ENCODE measurements at regions not wholly inside any gene's neighbourhood (a gene's known extent, or its start where the extent isn't known, plus 50 kb on each side); places are given as distances from the start of the nearest gene placed in this dataset.

GRCh38 chr18:67954594-67954993 lies 438.1 kb upstream of the DSEL start:
- H3K27ac ChIP-seq = no peak overlapping the region
- H3K9me3 ChIP-seq = no peaks in the 10 kb centered on the region
- no peak for TF ChIP-seq CTCF (IDR thresholded peaks at IDR 0.05)
- no peaks in the 10 kb centered on the region for H3K27me3 ChIP-seq
- DNase-seq (no peak), ATAC-seq (no peak)
- intact Hi-C loops (cut with DNase I) = no loop called here
- no peaks in the 10 kb centered on the region for H3K4me1 ChIP-seq
- no peak overlapping the region for H3K4me3 ChIP-seq
- H3K36me3 ChIP-seq = no peaks in the 10 kb centered on the region

GRCh38 chr18:67951137-67951536 lies 434.6 kb upstream of the DSEL start:
- no peak overlapping the region for H3K27ac ChIP-seq
- ATAC-seq = no peak
- no peaks in the 10 kb centered on the region for H3K9me3 ChIP-seq
- TF ChIP-seq CTCF (IDR thresholded peaks at IDR 0.05) = no peak
- no peak for DNase-seq
- intact Hi-C loops (cut with DNase I) = no loop called here
- no peaks in the 10 kb centered on the region for H3K36me3 ChIP-seq
- no peak overlapping the region for H3K4me3 ChIP-seq
- H3K27me3 ChIP-seq = no peaks in the 10 kb centered on the region
- no peaks in the 10 kb centered on the region for H3K4me1 ChIP-seq

GRCh38 chr18:67938660-67939059 lies 422.1 kb upstream of the DSEL start:
- no peak for DNase-seq
- H3K36me3 ChIP-seq = no peaks in the 10 kb centered on the region
- no peak for TF ChIP-seq CTCF (IDR thresholded peaks at IDR 0.05)
- no peaks in the 10 kb centered on the region for H3K4me1 ChIP-seq
- no peak overlapping the region for H3K4me3 ChIP-seq
- intact Hi-C loops (cut with DNase I) = no loop called here
- H3K9me3 ChIP-seq = no peaks in the 10 kb centered on the region
- no peaks in the 10 kb centered on the region for H3K27me3 ChIP-seq
- no peak for ATAC-seq
- no peak overlapping the region for H3K27ac ChIP-seq

- no peak overlapping the region for H3K4me3 ChIP-seq
- DNase-seq (no peak), ATAC-seq (no peak)
- no peaks in the 10 kb centered on the region for H3K27me3 ChIP-seq
- H3K9me3 ChIP-seq = no peaks in the 10 kb centered on the region
- no peaks in the 10 kb centered on the region for H3K36me3 ChIP-seq
- TF ChIP-seq CTCF (IDR thresholded peaks at IDR 0.05) = no peak
- intact Hi-C loops (cut with DNase I) = no loop called here
- H3K27ac ChIP-seq = no peak overlapping the region
- no peaks in the 10 kb centered on the region for H3K4me1 ChIP-seq
Observed at GRCh38 chr18:67935638-67936037, 419.1 kb upstream of the DSEL start.

GRCh38 chr18:67933271-67933670 lies 416.8 kb upstream of the DSEL start:
- ATAC-seq (no peak), DNase-seq (no peak)
- Histone ChIP-seq H3K9me3 (no peaks in the 10 kb centered on the region), H3K27me3 (no peaks in the 10 kb centered on the region), H3K4me3 (no peak overlapping the region), H3K4me1 (no peaks in the 10 kb centered on the region), H3K36me3 (no peaks in the 10 kb centered on the region), H3K27ac (no peak overlapping the region)
- no peak for TF ChIP-seq CTCF (IDR thresholded peaks at IDR 0.05)
- intact Hi-C loops (cut with DNase I) = no loop called here

Measured in left lung (tissue), 4 donors.